ENCODE measurements at regions not wholly inside any gene's neighbourhood (a gene's known extent, or its start where the extent isn't known, plus 50 kb on each side); places are given as distances from the start of the nearest gene placed in this dataset.

GRCh38 chr6:3612341-3613041 lies 139.0 kb downstream of the PXDC1 start:
- no TSS peak for BruUV-seq (replicated peaks)
- peak overlapping the region; percentile 24 for H3K27ac ChIP-seq (ENCODE audit: low read depth, low read length, poor library complexity, severe bottlenecking)
- POLR2A ChIA-PET (ENCODE audit: low non-redundant PET) = no interaction called here

GRCh38 chr6:3610921-3611320 lies 140.6 kb downstream of the PXDC1 start:
- no peak overlapping the region for H3K4me3 ChIP-seq (ENCODE audit: low read depth, low read length, poor library complexity, severe bottlenecking)
- no peak for DNase-seq (ENCODE audit: low spot score)
- no peaks in the 10 kb centered on the region for H3K36me3 ChIP-seq (ENCODE audit: insufficient read depth, low read length, poor library complexity, severe bottlenecking)
- BruUV-seq (replicated peaks) = no TSS peak
- POLR2A ChIA-PET (ENCODE audit: low non-redundant PET) = no interaction called here
- no peaks in the 10 kb centered on the region for H3K9me3 ChIP-seq (ENCODE audit: low read depth, low read length, poor library complexity, severe bottlenecking)
- intact Hi-C loops (cut with micrococcal nuclease; ENCODE audit: unreplicated experiment) = no loop called here
- no peak for TF ChIP-seq EZH2 (IDR thresholded peaks at IDR 0.05; ENCODE audit: borderline replicate concordance, low read depth, low read length, poor library complexity, severe bottlenecking)
- TF ChIP-seq, protein P1, sequence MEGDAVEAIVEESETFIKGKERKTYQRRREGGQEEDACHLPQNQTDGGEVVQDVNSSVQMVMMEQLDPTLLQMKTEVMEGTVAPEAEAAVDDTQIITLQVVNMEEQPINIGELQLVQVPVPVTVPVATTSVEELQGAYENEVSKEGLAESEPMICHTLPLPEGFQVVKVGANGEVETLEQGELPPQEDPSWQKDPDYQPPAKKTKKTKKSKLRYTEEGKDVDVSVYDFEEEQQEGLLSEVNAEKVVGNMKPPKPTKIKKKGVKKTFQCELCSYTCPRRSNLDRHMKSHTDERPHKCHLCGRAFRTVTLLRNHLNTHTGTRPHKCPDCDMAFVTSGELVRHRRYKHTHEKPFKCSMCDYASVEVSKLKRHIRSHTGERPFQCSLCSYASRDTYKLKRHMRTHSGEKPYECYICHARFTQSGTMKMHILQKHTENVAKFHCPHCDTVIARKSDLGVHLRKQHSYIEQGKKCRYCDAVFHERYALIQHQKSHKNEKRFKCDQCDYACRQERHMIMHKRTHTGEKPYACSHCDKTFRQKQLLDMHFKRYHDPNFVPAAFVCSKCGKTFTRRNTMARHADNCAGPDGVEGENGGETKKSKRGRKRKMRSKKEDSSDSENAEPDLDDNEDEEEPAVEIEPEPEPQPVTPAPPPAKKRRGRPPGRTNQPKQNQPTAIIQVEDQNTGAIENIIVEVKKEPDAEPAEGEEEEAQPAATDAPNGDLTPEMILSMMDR (conservative IDR thresholded peaks at IDR 0.05; ENCODE audit: low read depth, low read length) = no peak
- no peak overlapping the region for H3K27ac ChIP-seq (ENCODE audit: low read depth, low read length, poor library complexity, severe bottlenecking)
- CTCF ChIA-PET = no interaction called here
- H3K4me1 ChIP-seq (ENCODE audit: insufficient read depth, low read length, poor library complexity, severe bottlenecking) = peaks cover 34% of the 10 kb centered on the region
- no peaks in the 10 kb centered on the region for H3K27me3 ChIP-seq (replicated peaks; ENCODE audit: insufficient read depth, low read depth, low read length, poor library complexity)

More at GRCh38 chr6:3612341-3613041, 139.0 kb downstream of the PXDC1 start:
- peak; percentile 93 for DNase-seq (ENCODE audit: low spot score)
- TF ChIP-seq EZH2 (IDR thresholded peaks at IDR 0.05; ENCODE audit: borderline replicate concordance, low read depth, low read length, poor library complexity, severe bottlenecking) = no peak
- TF ChIP-seq, protein P1 (conservative IDR thresholded peaks at IDR 0.05; ENCODE audit: low read depth, low read length) = no peak
- H3K27me3 ChIP-seq (replicated peaks; ENCODE audit: insufficient read depth, low read depth, low read length, poor library complexity) = no peaks in the 10 kb centered on the region
- no peaks in the 10 kb centered on the region for H3K9me3 ChIP-seq (ENCODE audit: low read depth, low read length, poor library complexity, severe bottlenecking)
- H3K4me1 ChIP-seq (ENCODE audit: insufficient read depth, low read length, poor library complexity, severe bottlenecking) = peaks cover 34% of the 10 kb centered on the region
- H3K4me3 ChIP-seq (ENCODE audit: low read depth, low read length, poor library complexity, severe bottlenecking) = no peak overlapping the region
- CTCF ChIA-PET = no interaction called here
- intact Hi-C loops (cut with micrococcal nuclease; ENCODE audit: unreplicated experiment) = no loop called here
- H3K36me3 ChIP-seq (ENCODE audit: insufficient read depth, low read length, poor library complexity, severe bottlenecking) = no peaks in the 10 kb centered on the region

DNA sequence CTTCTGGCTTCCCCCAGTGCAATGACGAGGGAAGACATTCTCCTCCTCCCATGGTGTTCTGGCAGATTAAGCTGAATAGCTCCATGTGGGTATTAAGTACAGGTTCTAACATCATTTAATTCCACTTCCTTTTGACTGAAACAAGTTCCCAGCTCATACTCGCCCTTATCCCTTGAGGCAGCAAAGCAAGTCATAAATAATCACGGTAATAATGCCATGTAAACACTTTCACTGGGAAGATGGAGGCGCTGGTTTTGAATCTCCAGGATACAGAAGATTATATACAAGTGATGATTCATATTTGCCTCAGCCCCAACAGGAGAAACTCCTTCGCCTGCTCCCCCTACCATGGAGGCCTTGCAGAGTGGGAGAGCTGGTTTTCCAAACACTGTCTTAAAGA lies 141.3 kb downstream of the PXDC1 start:
- H3K4me3 ChIP-seq (ENCODE audit: low read depth, low read length, poor library complexity, severe bottlenecking) = no peak overlapping the region
- ChIA-PET CTCF (no interaction called here), POLR2A (ENCODE audit: low non-redundant PET) (no interaction called here)
- no peak for TF ChIP-seq EZH2 (IDR thresholded peaks at IDR 0.05; ENCODE audit: borderline replicate concordance, low read depth, low read length, poor library complexity, severe bottlenecking)
- TF ChIP-seq, protein P1 (conservative IDR thresholded peaks at IDR 0.05; ENCODE audit: low read depth, low read length) = no peak
- H3K36me3 ChIP-seq (ENCODE audit: insufficient read depth, low read length, poor library complexity, severe bottlenecking) = no peaks in the 10 kb centered on the region
- no peaks in the 10 kb centered on the region for H3K9me3 ChIP-seq (ENCODE audit: low read depth, low read length, poor library complexity, severe bottlenecking)
- H3K4me1 ChIP-seq (ENCODE audit: insufficient read depth, low read length, poor library complexity, severe bottlenecking) = peaks cover 34% of the 10 kb centered on the region
- no peak overlapping the region for H3K27ac ChIP-seq (ENCODE audit: low read depth, low read length, poor library complexity, severe bottlenecking)
- DNase-seq (ENCODE audit: low spot score) = peak; percentile 61
- H3K27me3 ChIP-seq (replicated peaks; ENCODE audit: insufficient read depth, low read depth, low read length, poor library complexity) = no peaks in the 10 kb centered on the region
- intact Hi-C loops (cut with micrococcal nuclease; ENCODE audit: unreplicated experiment) = no loop called here
- BruUV-seq (replicated peaks) = no TSS peak
